ENCODE measurements at regions not wholly inside any gene's neighbourhood (a gene's known extent, or its start where the extent isn't known, plus 50 kb on each side); places are given as distances from the start of the nearest gene placed in this dataset.

DNA sequence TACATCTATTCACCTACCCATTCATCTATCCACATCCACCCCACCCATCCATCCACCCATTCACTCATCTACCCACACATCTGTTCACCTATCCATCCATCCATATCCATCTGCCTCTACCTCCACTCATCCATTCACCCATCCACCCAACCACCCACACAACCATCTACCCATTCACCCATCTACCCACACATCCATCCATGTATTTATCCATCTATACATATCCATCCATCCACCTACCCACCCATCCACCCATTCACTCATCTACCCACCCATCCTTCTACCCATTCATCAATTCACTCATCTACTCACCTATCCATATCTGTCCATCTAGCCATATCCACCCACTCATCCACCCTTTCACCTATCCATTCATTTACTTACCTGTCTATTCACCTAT, 187.6 kb downstream of the ASB1 start:
- no peak for TF ChIP-seq ARNTL (CRISPR knock-in tag; IDR thresholded peaks at IDR 0.05; ENCODE audit: borderline replicate concordance, low read depth)
- no peak for TF ChIP-seq ISL1 (CRISPR knock-in tag; IDR thresholded peaks at IDR 0.05)
- TF ChIP-seq BACH2 (CRISPR knock-in tag; IDR thresholded peaks at IDR 0.05; ENCODE audit: borderline replicate concordance), result no peak
- TF ChIP-seq POU6F1 (CRISPR knock-in tag; IDR thresholded peaks at IDR 0.05; ENCODE audit: borderline replicate concordance, low read depth), result no peak
- TF ChIP-seq ZFP3 (CRISPR knock-in tag; IDR thresholded peaks at IDR 0.05), result no peak
- TF ChIP-seq ZNF8 (CRISPR knock-in tag; IDR thresholded peaks at IDR 0.05), result no peak
- no peak for TF ChIP-seq OSR1 (CRISPR knock-in tag; IDR thresholded peaks at IDR 0.05)
- no peak for TF ChIP-seq CSDC2 (CRISPR knock-in tag; IDR thresholded peaks at IDR 0.05)
- TF ChIP-seq CREB5 (CRISPR knock-in tag; IDR thresholded peaks at IDR 0.05; ENCODE audit: low read depth), result no peak
- TF ChIP-seq RARB (CRISPR knock-in tag; IDR thresholded peaks at IDR 0.05), result no peak
- TF ChIP-seq TOX (CRISPR knock-in tag; IDR thresholded peaks at IDR 0.05; ENCODE audit: borderline replicate concordance), result no peak
- TF ChIP-seq GLIS3 (CRISPR knock-in tag; IDR thresholded peaks at IDR 0.05), result no peak
- TF ChIP-seq ZNF565 (CRISPR knock-in tag; conservative IDR thresholded peaks at IDR 0.05; ENCODE audit: low read depth), result no peak
- no peak for TF ChIP-seq ZFP30 (CRISPR knock-in tag; IDR thresholded peaks at IDR 0.05)
- TF ChIP-seq PPARA (CRISPR knock-in tag; IDR thresholded peaks at IDR 0.05; ENCODE audit: borderline replicate concordance), result no peak
- no peak for TF ChIP-seq TCF4 (CRISPR knock-in tag; IDR thresholded peaks at IDR 0.05; ENCODE audit: borderline replicate concordance)
- no peak for TF ChIP-seq SNAI2 (CRISPR knock-in tag; IDR thresholded peaks at IDR 0.05)
- no peak for ATAC-seq

GRCh38 chr2:238615187-238615586, 188.5 kb downstream of the ASB1 start:
- TF ChIP-seq ZNF8 (CRISPR knock-in tag; IDR thresholded peaks at IDR 0.05) (no peak), CREB5 (CRISPR knock-in tag; IDR thresholded peaks at IDR 0.05; ENCODE audit: low read depth) (no peak), GLIS3 (CRISPR knock-in tag; IDR thresholded peaks at IDR 0.05) (no peak), ZNF70 (CRISPR knock-in tag; IDR thresholded peaks at IDR 0.05) (no peak), TCF4 (CRISPR knock-in tag; IDR thresholded peaks at IDR 0.05; ENCODE audit: borderline replicate concordance) (no peak), PPARA (CRISPR knock-in tag; IDR thresholded peaks at IDR 0.05; ENCODE audit: borderline replicate concordance) (no peak)
- ATAC-seq, result no peak

- TF ChIP-seq SNAI2 (CRISPR knock-in tag; IDR thresholded peaks at IDR 0.05) (no peak), ARNTL (CRISPR knock-in tag; IDR thresholded peaks at IDR 0.05; ENCODE audit: borderline replicate concordance, low read depth) (no peak), ZNF565 (CRISPR knock-in tag; conservative IDR thresholded peaks at IDR 0.05; ENCODE audit: low read depth) (no peak), ZC3H10 (CRISPR knock-in tag; IDR thresholded peaks at IDR 0.05) (no peak), CREB5 (CRISPR knock-in tag; IDR thresholded peaks at IDR 0.05; ENCODE audit: low read depth) (no peak), ZFP30 (CRISPR knock-in tag; IDR thresholded peaks at IDR 0.05) (no peak), ISL1 (CRISPR knock-in tag; IDR thresholded peaks at IDR 0.05) (no peak), CSDC2 (CRISPR knock-in tag; IDR thresholded peaks at IDR 0.05) (no peak), CSRNP3 (CRISPR knock-in tag; IDR thresholded peaks at IDR 0.05) (no peak), BACH2 (CRISPR knock-in tag; IDR thresholded peaks at IDR 0.05; ENCODE audit: borderline replicate concordance) (no peak), GLIS3 (CRISPR knock-in tag; IDR thresholded peaks at IDR 0.05) (no peak), TOX (CRISPR knock-in tag; IDR thresholded peaks at IDR 0.05; ENCODE audit: borderline replicate concordance) (no peak), TSHZ2 (CRISPR knock-in tag; IDR thresholded peaks at IDR 0.05) (no peak), POU6F1 (CRISPR knock-in tag; IDR thresholded peaks at IDR 0.05; ENCODE audit: borderline replicate concordance, low read depth) (no peak), TCF4 (CRISPR knock-in tag; IDR thresholded peaks at IDR 0.05; ENCODE audit: borderline replicate concordance) (no peak), ZFP3 (CRISPR knock-in tag; IDR thresholded peaks at IDR 0.05) (no peak), ESRRG (CRISPR knock-in tag; IDR thresholded peaks at IDR 0.05) (no peak), ZNF8 (CRISPR knock-in tag; IDR thresholded peaks at IDR 0.05) (no peak), ZNF70 (CRISPR knock-in tag; IDR thresholded peaks at IDR 0.05) (no peak)
- TF ChIP-seq, protein P1, sequence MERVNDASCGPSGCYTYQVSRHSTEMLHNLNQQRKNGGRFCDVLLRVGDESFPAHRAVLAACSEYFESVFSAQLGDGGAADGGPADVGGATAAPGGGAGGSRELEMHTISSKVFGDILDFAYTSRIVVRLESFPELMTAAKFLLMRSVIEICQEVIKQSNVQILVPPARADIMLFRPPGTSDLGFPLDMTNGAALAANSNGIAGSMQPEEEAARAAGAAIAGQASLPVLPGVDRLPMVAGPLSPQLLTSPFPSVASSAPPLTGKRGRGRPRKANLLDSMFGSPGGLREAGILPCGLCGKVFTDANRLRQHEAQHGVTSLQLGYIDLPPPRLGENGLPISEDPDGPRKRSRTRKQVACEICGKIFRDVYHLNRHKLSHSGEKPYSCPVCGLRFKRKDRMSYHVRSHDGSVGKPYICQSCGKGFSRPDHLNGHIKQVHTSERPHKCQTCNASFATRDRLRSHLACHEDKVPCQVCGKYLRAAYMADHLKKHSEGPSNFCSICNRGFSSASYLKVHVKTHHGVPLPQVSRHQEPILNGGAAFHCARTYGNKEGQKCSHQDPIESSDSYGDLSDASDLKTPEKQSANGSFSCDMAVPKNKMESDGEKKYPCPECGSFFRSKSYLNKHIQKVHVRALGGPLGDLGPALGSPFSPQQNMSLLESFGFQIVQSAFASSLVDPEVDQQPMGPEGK (CRISPR knock-in tag; IDR thresholded peaks at IDR 0.05; ENCODE audit: borderline replicate concordance), result no peak
- ATAC-seq, result no peak
These were observed 190.0 kb downstream of the ASB1 start for GRCh38 chr2:238616681-238617080.
